HG03039 (cell line): ENCODE measurements at regions not wholly inside any gene's neighbourhood (a gene's known extent, or its start where the extent isn't known, plus 50 kb on each side); places are given as distances from the start of the nearest gene placed in this dataset.
"Not testable (repeated sequence)": the region's sequence is repeated elsewhere in the genome, so short reads cannot be mapped to it uniquely, and the experiment has no call there.

Experiments used
- ATAC-seq: cut with Tn5 transposase; IDR thresholded peaks from one replicate; pipeline ENCODE4 v1.9.1; 2021; ENCODE audit warnings: mild to moderate bottlenecking, moderate library complexity; ENCODE audit not compliant: unreplicated experiment

DNA sequence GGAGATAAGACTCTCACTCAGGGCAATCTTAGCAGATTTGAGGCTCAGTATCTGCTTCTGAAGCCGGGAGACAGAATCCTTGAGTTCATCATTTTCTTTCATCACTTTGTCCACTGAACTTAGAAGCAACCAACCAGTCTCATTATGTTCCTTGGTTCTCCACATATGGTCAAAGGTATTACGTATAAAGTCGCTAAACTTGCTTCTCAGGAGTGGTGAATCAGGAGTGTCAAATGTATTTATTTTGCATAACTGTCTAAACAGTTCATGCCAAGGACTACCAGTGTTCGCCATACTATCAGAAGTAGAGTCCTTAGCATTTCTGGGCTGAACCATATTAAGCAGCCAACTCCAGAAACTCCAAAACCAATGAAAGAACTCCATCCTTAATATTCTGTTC lies 163.0 kb upstream of the ZNF184 start:
- ATAC-seq, result not testable (repeated sequence)

DNA sequence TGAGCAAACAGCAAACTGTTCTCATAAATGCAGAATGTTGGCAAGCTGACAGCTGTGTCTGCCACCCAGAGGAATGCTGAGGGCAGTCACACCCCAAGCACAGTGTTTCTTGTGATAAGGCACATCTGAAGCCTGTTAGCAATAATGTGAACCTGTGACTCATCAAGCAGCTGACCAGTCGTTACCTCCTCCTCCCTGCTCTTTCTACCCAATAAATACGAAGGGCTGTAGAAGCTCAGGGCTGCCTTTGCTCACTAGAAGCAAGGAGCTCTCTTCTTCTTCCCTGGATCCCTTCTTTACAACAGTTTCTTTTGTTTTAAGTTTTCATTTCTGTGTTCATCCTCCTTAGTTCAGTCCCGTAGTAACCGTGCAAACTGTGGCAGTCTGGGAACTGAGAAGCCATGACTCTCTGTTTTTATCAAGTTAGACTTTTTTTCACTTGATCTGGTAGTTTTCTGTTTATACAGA lies 160.3 kb upstream of the ZNF184 start:
- not testable (repeated sequence) for ATAC-seq

DNA sequence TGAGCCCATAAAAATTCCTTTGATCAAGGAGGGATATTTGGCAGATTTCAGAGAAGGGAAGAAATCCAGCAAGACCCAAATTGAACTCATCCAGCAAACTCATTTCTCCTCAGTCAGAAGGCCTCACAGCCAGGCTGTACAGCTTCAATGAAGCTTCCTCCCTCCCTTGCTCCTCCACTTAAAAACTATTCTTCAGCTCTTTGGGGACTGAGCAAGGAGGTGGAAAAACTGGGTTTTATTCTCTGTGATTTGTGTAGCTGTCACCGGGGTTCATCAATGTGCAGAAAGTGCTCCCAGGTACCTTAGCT lies 158.7 kb upstream of the ZNF184 start:
- ATAC-seq, result no peak

DNA sequence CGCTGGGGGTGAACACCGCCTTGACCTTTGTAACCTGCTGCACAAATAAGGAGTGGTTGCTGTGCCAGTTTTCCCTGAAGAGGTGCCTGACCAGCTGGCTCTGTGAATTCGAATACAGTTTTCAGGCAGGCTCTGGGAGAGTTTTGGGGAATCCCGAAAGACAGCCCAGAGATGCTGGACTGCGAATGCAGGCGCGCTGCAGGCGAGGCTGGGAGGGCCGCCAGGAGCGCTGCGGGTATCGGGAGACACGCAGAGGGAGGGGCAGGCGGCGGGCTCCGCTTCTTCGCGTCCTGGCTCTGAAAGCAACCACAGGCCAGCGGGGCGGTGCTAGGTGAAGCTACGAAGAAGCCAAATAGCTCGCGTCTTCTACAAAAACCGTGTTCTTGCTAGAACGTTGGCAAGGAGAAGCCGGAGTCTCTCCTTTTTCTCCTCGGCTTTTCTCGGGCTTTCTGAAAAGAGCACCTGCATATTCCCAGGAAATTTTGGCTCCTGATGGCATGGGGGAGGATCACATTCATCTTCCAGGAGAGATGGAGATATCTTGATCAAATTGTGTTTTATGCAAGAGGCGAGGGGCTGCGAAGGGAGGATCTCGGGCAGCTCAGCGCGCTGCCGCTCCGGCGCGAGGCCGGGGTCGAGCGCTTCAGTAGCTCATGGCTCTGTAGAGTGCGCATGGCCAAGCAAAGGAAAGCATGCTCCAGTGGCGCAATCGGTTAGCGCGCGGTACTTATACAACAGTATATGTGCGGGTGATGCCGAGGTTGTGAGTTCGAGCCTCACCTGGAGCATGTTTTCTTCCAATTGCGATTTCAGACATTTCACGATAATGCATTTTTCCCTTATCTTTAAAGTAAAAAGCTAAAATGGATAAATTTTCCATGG lies 158.1 kb upstream of the ZNF184 start:
- ATAC-seq, result no peak

DNA sequence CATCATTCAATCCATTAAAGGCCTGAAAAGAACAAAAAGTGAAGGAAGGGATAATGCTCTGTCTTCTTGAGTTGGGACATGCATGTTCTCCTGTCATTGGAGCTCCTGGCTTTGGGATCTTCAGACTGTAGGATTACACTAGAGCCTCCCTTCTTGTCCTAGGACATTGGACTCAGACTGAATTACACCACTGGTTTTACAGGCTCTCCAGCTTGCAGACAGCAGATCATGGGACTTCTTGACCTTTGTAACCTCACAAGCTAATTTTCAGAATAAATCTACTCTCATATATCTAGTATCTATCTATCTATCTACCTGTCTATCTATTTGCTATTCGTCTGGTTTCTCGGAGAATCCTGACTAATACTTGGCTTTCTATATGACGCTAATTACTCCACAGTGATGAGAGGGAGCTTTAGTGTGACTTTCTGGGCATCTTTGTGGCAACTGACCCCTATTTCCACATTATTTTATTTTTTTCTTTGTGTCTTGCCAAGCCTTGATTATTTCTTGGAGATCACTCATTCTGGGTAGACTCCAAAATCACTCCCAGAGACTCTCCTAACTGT lies 151.9 kb upstream of the ZNF184 start:
- no peak for ATAC-seq

DNA sequence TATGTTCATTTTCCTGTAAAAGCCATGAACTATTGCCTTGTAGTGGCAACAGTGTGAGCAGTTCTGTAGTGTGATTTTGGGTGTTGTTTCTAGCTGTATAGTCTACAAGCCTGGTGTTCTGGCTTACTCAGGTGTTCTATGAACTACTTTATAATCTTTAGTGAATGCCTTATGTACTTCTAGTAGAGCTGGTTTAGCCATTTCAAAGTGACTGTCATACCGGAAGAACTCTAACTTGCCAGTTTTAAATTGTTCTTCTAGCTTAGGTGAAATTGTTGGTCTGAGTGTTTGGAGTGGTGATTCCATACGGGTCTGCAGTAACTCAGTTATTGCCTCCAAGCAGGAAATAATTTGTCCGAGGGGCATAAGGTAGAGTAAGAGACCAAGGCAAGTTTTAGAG lies 150.2 kb upstream of the ZNF184 start:
- no peak for ATAC-seq

DNA sequence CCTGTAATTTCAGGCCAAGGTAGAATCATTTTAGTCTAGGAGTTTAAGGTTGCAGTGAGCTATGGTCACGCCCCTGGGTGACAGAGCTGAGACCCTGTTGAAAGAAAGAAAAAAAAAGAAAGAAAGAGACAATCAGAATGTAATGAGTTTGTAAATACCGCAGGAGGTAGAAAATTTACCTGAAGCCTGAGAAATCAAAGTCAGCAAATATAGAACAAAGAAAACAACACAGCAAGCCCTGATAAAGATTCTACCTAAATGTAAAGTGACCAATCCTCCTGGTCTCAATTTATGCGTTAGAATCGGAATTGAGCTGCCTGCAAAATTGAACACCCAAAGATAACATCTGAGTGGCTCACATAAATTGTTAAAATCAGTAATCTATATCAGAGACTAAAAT lies 146.5 kb upstream of the ZNF184 start:
- no peak for ATAC-seq

DNA sequence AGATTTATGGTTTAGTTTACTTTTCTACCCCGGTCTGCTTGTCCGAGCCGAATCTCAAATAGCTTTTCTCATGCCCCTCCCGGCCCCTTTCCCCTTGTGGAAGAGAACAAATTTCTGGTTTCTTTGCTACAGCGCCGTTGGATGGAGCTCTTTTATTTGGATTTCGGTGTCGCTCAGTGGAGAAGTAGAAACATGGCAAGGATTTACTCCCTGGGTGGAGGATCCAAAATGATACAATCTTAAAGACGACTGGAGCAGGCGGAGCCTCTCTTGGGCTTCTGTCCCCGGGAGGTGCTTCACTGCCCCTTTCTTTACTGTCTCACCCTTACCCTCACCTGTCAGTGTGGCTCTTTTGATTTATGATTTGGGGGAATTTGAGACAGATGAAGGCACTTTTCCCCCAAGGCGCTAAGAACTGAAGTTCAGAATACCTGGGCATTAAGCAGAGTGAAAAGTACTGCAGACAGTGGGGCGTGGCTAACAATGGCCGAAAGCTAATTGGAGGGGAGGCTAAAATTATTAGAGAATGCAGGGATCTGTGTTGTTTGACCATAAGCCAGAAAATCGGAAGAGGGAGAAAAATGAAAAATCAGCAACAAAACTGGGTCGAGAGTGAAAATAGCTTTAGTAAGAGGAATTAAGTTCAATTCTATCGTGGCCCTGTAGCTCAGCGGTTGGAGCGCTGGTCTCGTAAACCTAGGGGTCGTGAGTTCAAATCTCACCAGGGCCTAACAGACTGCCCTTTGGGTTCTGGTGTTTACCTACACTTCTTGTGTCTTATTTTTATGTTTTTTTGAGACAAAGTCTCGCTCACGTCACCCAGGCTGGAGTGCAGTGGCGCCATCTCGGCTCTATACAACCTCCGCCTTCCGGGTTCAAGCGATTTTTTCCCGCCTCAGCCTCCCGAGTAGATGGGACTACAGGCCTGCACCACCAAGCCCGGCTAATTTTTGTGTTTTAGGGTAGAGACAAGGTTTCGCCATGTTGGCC lies 145.1 kb upstream of the ZNF184 start:
- ATAC-seq, result no peak

DNA sequence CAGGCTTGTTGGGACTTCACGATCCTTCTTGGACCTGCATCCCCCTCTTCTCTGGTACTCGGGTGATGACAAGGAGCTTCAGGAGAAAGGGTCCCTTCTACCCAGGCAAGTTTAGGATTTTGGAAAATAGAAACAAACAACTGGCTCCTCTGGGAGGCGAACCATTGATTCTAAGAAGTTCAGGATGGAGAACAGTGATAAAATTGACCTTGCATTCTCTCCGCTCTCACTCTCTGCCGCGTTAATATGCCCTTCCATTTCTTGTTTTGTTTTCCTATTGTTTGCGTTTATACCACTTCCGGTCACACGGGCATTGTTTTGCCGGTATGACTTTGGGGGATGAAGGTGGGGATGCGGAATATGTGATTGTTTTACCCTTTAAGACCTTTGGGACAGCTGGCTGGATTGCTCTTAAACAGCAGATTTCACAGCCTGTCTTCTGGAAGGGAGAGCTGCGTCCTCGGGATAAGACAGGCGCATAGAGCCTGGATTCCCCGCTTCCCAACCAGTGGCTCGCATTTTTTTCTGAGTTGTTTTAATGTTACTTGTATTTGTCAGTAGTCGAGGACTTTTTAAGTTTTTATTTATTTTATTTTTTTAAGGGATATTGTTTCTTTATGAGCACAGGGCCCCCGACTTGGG lies 144.3 kb upstream of the ZNF184 start:
- ATAC-seq, result no peak

DNA sequence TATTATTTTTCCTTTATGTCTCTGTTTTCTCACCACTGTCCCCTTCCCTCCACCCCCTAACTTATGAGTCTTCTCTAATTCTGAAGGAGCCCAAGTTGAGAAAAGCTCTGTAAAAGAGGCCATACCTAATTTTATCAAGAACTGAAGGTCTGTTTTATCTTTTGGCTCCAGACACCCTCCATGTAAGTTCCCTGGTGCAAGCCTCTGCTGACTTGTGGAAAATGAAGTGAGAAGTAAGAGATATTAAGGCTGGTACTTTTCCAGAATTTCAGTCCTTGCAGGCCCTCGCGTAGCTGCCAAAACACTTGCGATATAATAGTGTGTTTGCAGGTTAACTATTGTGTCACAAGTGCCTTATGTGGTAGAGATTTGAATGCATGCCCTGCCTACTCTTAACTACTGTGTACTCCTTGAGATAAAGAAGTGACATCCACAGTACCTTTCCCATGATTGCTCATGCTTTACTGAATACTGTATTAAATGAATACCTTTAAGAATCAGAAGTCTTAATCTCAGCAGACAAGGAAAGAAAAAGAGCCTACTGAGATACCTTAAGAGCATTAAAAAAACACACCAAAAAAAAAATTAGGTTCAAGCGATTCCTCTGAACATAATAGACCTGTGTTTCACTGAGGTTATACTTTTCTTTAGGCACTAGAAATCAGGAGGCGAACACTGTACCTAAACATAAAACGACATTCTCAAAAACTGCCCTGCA lies 143.6 kb upstream of the ZNF184 start:
- ATAC-seq, result no peak

DNA sequence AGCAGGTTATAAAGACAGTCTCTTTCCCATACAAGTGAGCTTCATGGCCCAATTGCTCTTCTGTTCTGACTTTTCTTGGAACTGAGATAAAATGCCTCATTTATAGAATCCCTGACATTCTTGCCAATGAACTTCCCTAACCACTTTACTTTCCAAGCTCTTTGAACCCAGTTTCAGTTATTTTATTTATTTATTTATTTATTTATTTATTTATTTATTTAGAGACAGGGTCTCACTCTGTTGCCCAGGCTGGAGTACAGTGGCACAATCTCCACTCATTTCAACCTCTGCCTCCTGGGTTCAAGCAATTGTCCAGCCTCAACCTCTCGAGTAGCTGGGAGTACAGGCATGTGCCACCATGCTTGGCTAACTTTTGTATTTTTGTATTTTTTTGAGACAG lies 138.5 kb upstream of the ZNF184 start:
- ATAC-seq, result no peak

DNA sequence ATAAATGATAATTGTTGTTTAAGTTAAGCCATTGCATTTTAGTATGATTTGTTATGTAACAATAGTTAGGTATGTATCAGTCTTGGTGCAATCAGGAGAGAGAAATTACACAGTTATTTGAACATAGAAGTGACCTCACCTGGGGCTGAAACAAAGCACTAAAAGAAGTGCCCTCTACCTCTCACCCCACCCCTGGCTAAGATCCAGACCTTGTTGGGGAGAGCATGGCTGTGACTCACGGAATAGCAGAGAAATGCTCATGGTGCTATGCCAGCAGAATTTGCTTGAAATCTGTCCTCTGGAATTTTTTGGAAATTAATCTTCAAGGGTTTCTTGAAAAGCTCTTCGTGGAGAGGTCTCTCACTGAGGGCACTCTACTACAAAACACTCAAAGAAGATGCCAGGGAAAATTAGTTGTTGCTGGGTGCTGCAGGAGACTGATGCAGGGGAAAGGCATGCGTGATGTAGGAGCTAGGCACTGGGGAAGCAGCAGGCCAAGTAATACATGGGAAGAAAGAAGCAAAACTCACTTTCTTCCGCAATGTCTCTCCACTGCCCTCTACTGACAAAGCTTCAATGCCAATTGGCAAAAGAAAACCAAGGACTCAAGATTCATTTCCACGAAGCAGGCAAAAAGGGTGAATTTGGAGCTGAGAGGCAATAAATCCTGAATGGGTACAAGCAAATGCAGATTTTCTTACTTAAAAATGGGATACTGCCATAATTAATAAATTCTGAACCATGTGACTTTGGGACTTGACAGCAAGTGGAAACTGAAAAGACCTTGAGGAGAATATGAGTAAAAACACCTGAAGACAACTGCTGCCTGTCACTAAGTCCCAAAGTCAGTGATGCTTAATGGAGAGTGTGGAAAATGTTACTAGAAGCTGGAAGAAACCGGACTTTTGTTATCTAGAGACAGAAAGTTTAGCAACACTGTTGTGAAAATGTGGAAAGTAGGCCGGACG lies 136.3 kb upstream of the ZNF184 start:
- no peak for ATAC-seq

DNA sequence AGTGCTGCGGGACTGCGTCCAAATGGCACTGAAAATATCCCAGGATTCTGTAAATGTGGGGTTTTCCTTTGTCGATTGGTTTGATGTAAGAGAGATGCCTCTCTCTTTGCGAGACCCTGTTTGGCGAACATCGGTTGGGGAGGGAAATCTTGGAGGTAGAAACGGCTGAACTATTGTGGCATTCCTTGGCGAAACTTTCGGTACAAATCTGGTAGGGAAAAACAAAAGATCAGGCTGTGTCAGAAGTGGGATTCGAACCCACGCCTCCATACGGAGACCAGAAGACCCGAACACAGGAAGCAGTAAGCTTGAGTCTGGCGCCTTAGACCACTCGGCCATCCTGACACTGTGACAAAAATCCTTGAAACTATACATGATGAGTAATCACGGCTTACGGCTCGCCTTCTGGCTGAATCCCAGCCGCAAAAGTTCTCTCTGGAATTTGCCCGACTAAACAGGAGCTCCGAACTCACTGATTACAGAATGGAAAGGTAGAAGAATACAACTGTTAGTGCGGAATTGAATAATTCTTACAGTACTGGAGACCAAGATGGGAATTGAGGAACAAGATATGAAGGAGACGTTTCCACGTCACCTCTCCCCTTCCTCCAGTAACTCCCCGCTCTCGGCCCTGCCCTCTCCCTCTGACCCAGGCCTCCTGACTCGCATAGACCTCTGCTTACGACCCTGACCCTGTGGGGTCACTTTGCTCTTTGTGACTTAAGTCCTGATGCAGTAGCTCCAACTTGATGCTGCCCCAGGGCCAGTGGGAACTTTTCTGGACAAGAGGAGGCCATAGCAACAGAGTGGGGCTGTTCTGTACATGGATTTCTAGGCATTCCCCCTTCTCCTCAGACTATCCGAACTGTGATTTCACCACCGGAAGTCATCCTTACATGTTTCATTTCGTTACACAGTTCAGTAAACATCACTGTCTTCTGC lies 132.8 kb upstream of the ZNF184 start:
- no peak for ATAC-seq

DNA sequence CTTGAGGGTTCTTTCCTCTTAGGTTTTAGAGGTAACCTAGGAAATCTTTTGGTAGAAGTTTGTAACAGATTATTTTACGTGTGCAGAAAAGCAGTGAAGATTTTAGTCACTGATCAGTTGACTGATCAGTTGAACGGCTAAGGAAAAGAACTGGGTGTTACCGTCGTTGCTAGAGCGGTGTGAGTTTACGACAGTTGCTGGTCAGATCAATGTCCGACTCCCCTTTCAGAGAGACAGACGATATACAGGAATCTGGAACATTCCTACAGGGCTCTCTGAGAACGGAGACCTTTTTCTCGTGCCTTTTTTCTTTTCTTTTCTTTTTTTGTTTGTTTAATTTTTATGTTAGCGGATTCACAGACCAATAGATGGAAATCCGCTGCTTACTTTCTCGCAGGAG lies 132.1 kb upstream of the ZNF184 start:
- ATAC-seq, result no peak

DNA sequence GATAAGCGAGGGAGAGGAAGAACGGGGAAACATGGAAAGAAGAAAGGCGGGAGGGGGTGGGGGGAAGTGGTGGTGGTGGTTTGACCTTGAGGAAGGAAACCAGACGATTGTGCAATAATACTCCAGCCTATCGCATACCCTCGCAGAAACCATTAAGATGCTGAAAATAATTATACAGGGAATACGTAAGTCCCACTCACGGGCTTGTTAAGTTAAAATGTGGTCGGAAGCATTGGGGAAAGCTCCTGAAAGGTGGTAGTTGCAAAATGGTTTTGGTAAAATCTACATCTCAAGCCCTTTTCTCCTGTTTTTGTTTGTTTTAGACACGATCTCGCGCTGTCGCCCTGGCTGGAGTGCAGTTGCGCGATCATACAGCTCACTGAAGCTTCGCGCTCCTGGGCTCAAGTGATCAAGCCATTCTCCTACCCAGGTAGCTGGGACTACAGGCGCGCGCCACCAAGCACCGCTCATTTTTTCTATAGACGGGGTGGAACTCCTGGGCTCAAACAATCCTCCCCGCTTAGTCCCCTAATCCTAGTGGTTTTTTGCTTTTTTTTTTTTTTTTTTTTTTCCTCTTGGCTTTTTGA lies 128.9 kb upstream of the ZNF184 start:
- ATAC-seq, result no peak

DNA sequence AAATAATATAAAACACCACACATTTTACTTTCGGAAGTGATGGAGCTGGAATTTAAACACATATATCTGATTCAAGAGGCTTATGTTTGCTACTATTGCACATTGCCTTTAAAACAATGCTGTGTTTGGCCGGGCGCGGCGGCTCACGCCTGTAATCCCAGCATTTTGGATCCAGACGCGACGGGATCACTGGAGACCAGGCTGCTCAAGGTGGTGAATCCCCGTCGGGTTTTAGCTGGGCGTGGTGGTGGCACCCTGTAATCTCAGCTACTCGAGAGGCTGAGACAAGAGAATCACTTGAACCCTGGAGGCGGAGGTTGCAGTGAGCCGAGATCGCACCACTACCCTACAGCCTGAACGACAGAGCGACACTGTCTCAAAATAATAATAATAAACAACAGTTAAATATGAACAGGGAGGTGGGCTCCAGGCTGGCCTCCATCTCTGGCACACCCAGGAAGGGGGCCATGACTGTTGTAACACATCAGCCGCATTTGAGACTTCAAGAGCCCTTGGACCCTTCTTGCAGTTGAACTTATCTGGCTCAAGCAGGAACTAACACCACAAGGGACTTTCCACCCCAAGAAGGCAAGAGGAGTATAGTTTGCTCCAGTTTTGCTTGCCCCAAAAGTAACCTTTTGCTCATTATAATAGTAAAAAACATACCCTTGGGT lies 127.1 kb upstream of the ZNF184 start:
- ATAC-seq, result no peak

DNA sequence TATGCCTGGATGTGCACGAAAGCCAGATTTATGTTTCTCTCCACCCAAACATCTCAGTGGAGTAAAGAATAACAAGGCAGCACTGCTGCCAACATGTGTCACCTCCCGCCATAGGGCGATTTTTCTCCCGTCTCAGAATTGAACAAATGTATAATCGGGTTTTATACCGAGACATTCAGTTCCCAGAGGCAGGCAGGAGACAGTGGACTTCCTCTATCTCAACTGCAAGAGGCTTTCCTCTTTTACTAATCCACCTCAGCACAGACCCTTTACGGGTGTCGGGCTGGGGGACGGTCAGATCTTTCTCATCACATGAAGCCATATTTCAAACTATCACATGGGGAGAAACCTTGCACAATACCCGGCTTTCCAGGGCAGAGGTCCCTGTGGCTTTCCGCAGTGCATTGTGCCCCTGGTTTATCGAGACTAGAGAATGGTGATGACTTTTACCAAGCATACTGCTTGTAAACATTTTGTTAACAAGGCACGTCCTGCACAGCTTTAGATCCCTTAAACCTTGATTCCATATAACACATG lies 124.2 kb upstream of the ZNF184 start:
- ATAC-seq, result not testable (repeated sequence)
